ENCODE measurements at regions not wholly inside any gene's neighbourhood (a gene's known extent, or its start where the extent isn't known, plus 50 kb on each side); places are given as distances from the start of the nearest gene placed in this dataset.

DNA sequence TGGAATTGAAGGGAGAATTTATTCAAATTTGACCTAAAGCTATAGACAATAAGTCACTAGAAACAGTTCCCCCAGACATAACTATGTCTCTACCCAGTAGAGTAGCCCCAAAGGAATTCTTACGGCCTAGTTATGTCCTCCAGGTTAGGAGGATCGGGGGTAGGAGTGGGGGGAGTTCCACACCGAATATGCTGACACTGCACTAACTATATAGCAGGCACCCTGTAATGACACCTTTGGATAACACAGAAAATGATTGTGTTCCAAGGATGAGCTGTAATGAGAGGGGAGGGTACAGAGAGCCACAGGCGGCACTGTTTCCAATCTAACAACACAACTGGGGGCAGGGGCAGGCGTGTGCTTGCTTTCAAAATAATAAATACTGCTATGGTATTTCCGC, 376.2 kb upstream of the RORA start:
- Mint-ChIP-seq H3K27me3 (ENCODE audit: insufficient read depth, unreplicated experiment) (peaks cover 8% of the 10 kb centered on the region), H3K4me3 (ENCODE audit: unreplicated experiment) (no peak overlapping the region), H3K36me3 (ENCODE audit: insufficient read depth, unreplicated experiment) (no peaks in the 10 kb centered on the region), H3K27ac (ENCODE audit: unreplicated experiment) (no peak overlapping the region), H3K9me3 (ENCODE audit: unreplicated experiment) (no peaks in the 10 kb centered on the region), H3K4me1 (ENCODE audit: low read depth, unreplicated experiment) (no peaks in the 10 kb centered on the region)
- no peak for TF ChIP-seq CTCF (IDR thresholded peaks at IDR 0.05; ENCODE audit: insufficient read depth in 1 of 2, low read depth in 1 of 2, low read length in 1 of 2, severe bottlenecking in 1 of 2, unreplicated experiment in 1 of 2)
- no peak for DNase-seq
- CTCF ChIA-PET = interaction anchor here (0.8 kb wide), 1 partner anchor 229 kb away, joined by 3 read pairs; no protein-coding TSS in a partner anchor
- intact Hi-C loops (cut with micrococcal nuclease; ENCODE audit: unreplicated experiment) = loop anchor here (10.0 kb wide), 1 partner anchor 61 kb away; no protein-coding TSS in a partner anchor
- BruUV-seq (replicated peaks) = no TSS peak
- Histone ChIP-seq H3K4me1 (no peaks in the 10 kb centered on the region), H3K4me3 (ENCODE audit: low read depth, low read length) (no peak overlapping the region), H3K27me3 (replicated peaks; ENCODE audit: control insufficient read depth, insufficient read depth, low read length) (no peaks in the 10 kb centered on the region), H3K36me3 (ENCODE audit: control insufficient read depth, insufficient read depth, low read length) (no peaks in the 10 kb centered on the region), H3K9me3 (no peaks in the 10 kb centered on the region)
- POLR2A ChIA-PET = no interaction called here

GRCh38 chr15:61598655-61599054, 369.6 kb upstream of the RORA start:
- no peak for TF ChIP-seq CTCF (IDR thresholded peaks at IDR 0.05; ENCODE audit: insufficient read depth in 1 of 2, low read depth in 1 of 2, low read length in 1 of 2, severe bottlenecking in 1 of 2, unreplicated experiment in 1 of 2)
- Histone ChIP-seq H3K36me3 (ENCODE audit: control insufficient read depth, insufficient read depth, low read length) (no peaks in the 10 kb centered on the region), H3K27me3 (replicated peaks; ENCODE audit: control insufficient read depth, insufficient read depth, low read length) (no peaks in the 10 kb centered on the region), H3K4me1 (no peaks in the 10 kb centered on the region), H3K4me3 (ENCODE audit: low read depth, low read length) (no peak overlapping the region), H3K9me3 (no peaks in the 10 kb centered on the region)
- intact Hi-C loops (cut with micrococcal nuclease; ENCODE audit: unreplicated experiment) = no loop called here
- H3K9me3 Mint-ChIP-seq (ENCODE audit: unreplicated experiment) = no peaks in the 10 kb centered on the region
- no peak overlapping the region for H3K27ac Mint-ChIP-seq (ENCODE audit: unreplicated experiment)
- CTCF ChIA-PET = no interaction called here
- H3K36me3 Mint-ChIP-seq (ENCODE audit: insufficient read depth, unreplicated experiment) = no peaks in the 10 kb centered on the region
- no peak for DNase-seq
- H3K27me3 Mint-ChIP-seq (ENCODE audit: insufficient read depth, unreplicated experiment) = peaks cover 8% of the 10 kb centered on the region
- POLR2A ChIA-PET = no interaction called here
- H3K4me3 Mint-ChIP-seq (ENCODE audit: unreplicated experiment) = no peak overlapping the region
- no TSS peak for BruUV-seq (replicated peaks)
- H3K4me1 Mint-ChIP-seq (ENCODE audit: low read depth, unreplicated experiment) = no peaks in the 10 kb centered on the region

DNA sequence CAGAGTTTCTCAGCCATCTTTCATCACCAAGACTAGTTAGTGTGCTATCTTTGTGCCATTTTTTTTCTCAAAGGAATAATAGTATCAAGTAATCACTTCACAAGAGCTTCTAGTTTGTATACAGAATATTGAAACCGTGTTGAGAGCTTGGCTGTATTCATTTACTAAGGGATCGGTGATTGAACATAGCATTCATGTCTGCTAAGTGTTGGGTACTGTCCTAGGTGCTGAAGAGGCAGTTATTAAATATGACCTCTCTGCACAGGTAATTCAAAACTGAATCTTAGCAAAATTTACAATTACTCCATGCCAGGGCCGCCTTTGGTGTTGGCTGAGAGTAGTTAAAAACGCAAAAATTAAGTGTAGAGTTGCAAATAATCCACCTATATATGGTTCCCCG, 355.3 kb upstream of the RORA start:
- H3K4me3 Mint-ChIP-seq (ENCODE audit: unreplicated experiment) = no peak overlapping the region
- H3K27ac Mint-ChIP-seq (ENCODE audit: unreplicated experiment) = no peak overlapping the region
- TF ChIP-seq CTCF (IDR thresholded peaks at IDR 0.05; ENCODE audit: insufficient read depth in 1 of 2, low read depth in 1 of 2, low read length in 1 of 2, severe bottlenecking in 1 of 2, unreplicated experiment in 1 of 2) = no peak
- Histone ChIP-seq H3K36me3 (ENCODE audit: control insufficient read depth, insufficient read depth, low read length) (no peaks in the 10 kb centered on the region), H3K27me3 (replicated peaks; ENCODE audit: control insufficient read depth, insufficient read depth, low read length) (no peaks in the 10 kb centered on the region), H3K4me1 (no peaks in the 10 kb centered on the region), H3K4me3 (ENCODE audit: low read depth, low read length) (no peak overlapping the region), H3K9me3 (no peaks in the 10 kb centered on the region)
- intact Hi-C loops (cut with micrococcal nuclease; ENCODE audit: unreplicated experiment) = no loop called here
- POLR2A ChIA-PET = no interaction called here
- H3K4me1 Mint-ChIP-seq (ENCODE audit: low read depth, unreplicated experiment) = no peaks in the 10 kb centered on the region
- no peaks in the 10 kb centered on the region for H3K9me3 Mint-ChIP-seq (ENCODE audit: unreplicated experiment)
- peaks cover 6% of the 10 kb centered on the region for H3K27me3 Mint-ChIP-seq (ENCODE audit: insufficient read depth, unreplicated experiment)
- CTCF ChIA-PET = no interaction called here
- H3K36me3 Mint-ChIP-seq (ENCODE audit: insufficient read depth, unreplicated experiment) = no peaks in the 10 kb centered on the region
- DNase-seq = peak in 1 of 2 experiments; percentile 7
- BruUV-seq (replicated peaks) = no TSS peak

Measured in Caco-2 (cell line).